ENCODE measurements at regions not wholly inside any gene's neighbourhood (a gene's known extent, or its start where the extent isn't known, plus 50 kb on each side); places are given as distances from the start of the nearest gene placed in this dataset.
"Not testable (repeated sequence)": the region's sequence is repeated elsewhere in the genome, so short reads cannot be mapped to it uniquely, and the experiment has no call there.

- FAIRE-seq = no peak
Measured at GRCh38 chr3:72164635-72164978, 379.7 kb upstream of the PROK2 start.

GRCh38 chr3:72163809-72164634 is 379.1 kb upstream of the PROK2 start:
- FAIRE-seq = no peak

DNA sequence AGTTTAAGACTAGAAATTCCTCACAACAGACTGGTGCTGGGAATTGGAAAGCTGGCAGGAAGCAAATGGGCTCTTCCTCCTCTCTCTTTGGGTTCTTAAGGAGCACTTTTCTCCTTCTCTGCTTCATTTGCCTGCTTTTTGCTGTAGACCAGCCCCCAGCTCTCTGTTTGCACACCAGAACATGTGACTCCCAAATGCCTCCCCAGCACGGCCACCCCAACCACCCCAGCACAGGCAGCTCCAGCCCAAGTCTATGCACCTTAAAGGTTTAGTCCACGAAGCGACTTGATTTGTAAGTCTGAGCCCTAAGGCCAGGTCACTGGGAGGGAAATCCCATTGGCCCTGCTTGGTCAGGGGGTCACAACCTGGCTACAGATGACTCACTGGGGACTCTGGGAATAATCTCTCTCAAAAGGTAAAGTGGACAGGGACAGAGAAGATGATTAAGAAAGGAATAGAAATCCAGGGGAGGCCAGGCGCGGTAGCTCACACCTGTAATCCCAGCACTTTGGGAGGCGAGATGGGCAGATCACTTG is 377.8 kb upstream of the PROK2 start:
- FAIRE-seq = no peak

- FAIRE-seq = no peak
Measured at GRCh38 chr3:72161881-72162595, 377.1 kb upstream of the PROK2 start.

DNA sequence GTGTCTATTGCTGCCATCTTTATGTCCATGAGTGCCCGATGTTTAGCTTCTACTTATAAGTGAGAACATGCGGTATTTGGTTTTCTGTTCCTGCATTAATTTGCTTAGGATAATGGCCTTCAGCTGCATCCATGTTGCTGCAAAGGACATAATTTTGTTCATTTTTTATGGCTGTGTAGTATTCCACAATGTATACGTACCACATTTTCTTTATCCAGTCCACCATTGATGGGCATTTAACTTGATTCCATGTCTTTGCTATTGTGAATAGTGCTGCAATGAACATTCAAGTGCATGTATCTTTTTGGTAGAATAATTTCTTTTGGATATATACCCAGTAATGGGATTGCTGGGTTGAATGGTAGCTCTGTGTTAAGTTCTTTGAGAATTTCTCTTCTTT is 376.3 kb upstream of the PROK2 start:
- FAIRE-seq = not testable (repeated sequence)

GRCh38 chr3:72160351-72160750 is 375.4 kb upstream of the PROK2 start:
- no peak for FAIRE-seq

DNA sequence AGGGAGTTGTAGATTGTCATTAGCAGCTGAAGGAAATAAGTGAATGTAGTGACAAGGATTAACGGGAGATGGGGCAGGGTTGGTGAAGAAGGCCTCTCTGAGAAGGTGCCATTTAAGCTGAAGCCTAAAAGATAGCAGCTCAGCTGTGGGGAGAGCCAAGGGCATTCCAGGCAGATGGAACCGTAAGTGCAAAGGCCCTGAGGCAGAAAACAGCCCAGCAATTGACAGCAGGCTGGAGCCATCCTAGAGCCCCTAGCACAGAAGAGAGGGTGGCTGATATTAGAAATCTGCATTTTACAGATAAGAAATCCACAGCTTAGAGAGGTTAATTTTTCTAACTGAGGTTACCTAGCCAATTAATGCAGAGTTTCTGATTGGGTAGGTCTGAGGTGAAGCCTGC is 374.5 kb upstream of the PROK2 start:
- FAIRE-seq = no peak

DNA sequence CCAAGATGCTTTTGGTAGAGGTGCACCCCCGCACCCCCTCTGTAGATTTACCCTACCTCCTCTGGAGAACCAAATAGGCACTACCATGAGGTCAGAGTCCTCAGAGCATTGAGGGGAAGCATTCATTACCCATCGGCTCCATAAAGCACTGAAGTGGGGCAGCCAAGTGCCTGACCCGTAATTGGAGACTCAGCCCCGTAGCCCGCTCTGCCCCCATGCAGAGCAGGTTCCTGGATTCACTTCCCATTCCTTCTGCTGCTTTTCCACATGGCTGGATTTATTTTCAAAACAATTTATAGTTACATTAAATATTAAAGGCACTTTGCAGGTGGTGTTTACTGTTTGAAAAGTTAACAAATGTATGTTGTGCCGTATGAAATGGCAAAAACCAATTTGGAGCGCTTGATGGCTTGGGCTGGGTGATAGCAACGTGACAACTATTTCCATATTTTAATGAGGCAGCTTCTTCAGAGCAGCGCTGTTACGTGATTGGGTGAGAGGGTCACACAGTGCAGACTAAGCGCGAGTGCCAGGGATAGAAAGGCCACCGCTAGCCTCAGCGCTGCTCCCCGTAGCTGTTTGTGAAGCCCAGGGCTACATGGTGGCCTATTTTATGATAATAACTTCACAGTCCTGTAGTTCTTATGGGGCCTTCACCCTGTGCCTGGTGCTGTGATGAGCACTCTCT is 373.8 kb upstream of the PROK2 start:
- no peak for FAIRE-seq

GRCh38 chr3:72157748-72158638 is 373.0 kb upstream of the PROK2 start:
- FAIRE-seq = no peak

DNA sequence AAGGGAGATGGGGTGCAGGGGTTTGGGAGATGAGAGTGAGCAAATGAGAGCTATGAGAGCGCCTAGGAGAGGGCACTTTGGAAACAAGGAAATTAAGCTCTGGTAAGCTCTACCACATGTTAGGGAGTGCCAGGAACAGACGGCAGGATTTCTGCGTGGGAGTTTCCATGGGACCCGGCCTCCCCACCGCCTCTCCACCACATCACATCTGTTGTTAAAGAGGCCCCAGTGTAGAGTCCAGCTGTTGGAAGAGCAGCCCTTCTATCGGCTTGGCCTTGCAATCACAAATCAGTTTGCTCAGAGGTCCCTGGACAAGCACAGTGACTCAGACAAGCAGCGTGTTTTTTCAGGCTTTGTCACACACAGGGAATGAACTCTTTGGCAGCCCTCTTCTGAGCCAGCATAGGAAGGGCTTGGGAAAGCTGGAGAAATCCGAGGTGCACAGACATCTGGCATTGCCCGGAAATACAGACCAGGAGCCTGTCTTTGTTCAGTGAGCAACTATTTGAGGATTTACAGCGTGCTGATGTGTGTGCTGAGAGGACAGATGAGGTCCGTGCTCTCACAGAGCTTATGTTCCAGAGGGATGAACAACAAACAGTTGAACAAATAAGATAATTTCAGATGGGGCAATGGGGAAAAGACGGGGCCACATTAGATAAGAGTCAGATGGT is 370.6 kb upstream of the PROK2 start:
- FAIRE-seq = no peak

DNA sequence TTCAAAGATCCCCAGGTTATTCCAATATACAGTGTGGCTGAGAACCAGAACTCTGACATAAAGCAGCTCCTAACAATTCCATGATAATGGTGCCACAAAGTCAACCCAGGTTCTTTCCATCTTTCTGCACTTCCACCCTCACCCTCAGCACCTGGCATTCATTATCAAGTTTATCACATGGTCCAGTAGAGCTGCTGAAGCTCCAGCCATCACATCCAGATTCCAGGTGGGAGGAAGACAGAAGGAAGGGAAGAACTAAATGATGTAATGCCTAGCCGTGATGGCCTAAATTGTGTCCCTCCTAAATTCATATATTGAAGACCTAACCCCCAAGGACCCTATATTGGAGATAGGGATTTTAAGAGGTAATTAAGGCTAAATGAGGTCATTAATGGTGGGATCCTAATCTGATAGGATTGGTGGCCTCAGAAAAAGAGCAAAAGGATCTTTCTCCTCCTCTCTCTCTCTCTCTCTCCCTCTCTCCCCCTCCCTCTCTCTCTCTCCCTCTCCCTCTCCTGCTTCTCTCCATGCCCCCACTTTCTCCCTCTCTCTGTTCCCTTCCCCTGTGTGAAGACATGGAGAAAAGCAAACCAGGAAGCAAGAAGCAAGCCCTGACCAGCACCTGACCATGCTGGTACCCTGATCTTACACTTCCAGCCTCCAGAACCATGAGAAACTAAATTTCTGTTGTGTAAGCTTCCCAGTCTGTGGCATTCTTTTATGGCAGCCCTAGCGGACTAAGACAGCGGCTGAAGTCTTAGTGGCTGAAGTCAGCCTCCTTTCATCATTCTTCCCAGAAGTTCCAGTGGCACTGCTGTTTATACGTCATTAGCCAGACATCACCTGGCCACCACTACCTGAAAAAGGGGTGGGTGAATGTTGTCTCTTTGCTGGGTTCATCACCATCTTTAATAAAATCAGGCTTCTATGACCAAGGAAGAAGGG is 369.7 kb upstream of the PROK2 start:
- FAIRE-seq = no peak

DNA sequence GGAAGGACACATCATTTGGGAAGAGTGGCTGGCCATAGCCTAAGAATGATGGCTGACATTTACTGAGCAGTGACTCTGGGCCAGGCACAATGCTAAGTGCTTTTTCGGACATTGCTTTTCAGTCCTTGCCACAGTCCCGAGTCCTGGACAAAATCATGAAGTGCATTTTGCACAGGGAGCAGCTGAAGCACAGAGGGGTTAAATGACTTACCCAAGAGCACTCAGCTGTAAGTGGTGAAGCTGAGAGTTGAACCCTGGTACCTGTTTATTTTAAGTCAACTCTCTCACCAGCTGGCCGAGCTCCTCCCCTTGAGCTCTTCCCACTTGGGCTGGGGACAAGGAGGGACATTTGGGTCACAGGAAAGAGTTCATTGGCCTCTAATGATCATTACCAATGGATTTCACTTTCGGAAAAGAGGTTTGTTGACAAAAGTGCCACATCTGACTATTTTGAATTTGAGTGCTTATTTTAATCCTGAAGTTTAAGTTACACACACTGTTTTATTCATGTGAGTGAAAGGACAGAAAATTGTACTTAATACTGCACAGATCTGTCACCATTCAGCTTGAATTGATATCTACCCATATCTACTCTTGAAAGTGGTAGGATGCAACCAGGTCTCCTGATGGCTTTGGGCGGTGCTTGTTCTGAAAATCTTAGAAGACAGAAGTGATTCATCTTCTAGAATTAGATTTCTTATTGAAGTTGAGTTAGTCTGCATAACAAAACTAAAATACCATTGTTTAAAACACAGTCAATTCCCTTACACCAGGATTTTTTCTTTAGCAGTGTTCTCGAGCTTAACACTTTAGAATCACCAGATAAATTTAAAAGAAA is 368.7 kb upstream of the PROK2 start:
- no peak for FAIRE-seq

DNA sequence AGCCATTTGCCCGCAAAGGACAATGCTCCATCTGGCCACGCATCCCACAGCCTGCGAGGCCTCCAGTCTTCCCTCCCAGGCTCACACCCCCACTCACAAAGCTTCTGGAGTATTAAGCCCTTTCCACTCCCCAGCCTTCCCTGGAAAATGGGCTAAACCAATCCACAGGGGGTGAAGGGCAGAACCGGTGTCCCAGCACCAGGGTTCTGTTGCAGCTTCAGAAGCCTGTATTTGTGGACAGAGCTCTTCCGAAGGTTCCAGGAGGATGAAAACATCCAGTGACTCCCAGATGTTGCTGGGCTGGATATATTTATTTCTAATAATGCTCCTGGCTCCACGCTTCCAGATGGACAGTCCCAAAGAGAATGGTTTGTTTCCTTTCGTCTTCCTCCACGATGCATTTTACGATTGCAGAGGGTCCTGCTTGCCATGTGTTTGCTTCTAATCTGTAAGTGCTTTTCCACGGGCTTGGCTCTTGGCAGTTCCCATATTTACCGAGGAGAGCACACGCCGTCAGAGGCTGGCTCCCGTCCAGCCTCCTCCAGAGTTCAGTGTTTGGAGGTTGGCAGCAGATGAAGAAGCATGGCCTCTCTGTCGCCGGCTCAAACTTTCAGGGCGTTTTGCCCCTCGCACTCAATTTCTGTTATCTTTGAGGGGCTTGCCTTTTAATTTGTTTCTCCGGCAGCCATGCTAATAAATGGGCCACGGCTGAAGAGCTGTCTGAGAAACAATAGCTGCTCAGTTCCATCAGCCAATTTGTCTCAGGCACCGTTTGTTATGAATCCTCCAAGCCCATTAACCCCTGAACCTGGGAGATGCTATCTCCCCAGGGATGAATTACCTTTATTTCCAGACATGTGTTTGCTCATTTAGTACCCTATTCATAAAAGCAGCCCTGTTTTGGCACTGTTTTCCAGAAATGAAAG is 367.9 kb upstream of the PROK2 start:
- FAIRE-seq = no peak

DNA sequence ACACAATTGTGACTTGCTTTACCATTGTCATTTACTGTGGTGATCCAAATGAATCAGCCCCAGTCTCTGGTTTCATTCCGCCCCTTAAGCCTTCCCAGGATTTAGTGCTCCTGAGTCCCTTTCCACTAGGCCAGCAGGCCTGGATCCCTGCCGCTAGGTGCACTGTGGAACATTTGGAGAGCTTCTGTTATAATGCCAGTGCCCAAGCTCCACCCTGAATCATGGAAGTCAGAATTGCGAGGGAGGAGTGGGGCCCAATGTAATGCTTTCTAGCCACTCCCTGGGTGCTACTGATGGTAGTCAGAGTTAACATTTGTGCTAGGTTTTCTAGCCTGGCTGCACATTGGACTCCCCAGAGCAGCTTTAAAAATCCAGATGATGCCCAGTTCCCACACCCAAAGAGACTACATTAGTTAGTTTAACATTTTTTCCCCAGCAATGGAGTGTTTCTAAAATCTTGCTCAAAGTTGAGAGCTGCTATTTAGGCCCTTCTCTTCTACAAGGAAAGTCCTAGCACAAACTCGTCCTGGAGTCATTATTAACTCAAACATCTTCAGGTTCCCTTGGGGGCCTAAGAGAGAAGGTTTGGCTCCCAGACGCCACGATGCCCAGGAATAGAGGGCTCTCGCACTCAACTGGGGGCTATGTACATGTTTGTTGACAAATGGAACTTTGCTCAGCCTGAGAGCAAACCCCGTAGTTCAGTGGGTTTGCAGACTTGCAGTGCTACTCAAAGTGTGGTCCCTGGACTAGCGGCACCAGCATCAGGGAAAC is 366.7 kb upstream of the PROK2 start:
- FAIRE-seq = no peak

DNA sequence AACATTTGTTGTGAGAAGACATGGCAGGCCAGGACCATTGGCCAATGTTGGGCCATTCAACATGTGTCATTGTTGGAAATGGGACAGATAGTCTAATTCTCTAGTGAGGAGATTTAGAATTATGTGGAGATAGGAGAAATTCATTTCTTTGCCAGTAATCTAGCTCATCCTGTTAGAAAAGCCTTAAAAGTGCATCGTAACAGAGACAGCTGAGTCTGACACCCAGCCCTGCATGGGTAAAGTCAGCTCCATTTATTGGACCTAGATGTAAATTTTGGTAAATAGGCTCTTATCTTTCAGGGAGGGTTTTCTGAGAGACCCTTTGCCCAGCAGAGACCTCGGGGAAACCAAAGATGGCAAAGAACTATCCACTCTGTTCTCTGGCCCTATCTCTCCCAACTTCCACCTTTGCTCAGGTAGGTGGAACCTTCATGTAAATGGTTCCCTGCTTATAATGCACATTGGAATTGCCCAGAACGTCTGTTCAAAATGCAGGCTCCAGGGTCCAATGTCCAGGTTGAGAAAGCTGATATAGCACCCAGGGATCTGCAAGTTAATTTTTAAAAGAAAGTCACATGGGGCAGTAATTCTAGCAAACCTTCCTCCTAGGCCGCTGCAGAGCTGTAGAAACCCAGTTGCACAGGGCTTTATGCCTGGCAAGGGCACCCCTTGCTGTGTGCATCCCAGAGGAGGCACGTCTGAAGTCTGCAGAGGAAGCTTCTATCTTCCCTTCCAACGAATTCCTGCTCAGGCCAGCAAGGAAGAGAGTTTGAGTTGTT is 365.9 kb upstream of the PROK2 start:
- no peak for FAIRE-seq

DNA sequence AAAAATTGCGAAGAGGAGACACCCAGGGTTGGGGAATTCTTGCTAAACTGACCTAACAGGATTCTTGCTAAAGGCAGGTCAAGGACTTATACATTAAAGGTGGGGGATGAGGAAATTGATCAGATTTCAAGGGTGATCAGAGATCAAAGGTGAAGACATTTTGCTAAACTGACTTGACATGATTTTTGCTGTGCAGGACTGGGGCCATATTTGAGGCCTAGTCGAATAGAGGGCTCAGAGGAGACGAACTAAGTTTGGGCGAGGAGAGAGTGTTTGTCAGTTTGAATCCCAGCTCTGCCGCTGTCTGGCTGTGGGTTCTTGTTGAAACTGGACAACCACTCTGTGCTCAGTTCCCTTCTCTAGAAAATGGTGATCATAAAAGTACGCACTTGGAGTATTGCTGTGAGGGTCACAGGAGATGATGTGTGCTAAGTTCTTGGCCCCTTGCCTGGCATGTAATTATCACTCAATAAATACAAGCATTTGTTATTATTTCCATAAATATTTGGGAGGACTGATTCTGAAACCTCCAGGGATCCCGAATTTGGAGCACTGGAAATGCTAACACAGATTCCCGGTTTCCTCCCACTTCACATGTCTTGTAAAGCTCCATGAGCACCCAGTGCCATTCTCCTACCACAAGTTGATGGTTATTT is 364.8 kb upstream of the PROK2 start:
- no peak for FAIRE-seq
